ENCODE measurements at regions not wholly inside any gene's neighbourhood (a gene's known extent, or its start where the extent isn't known, plus 50 kb on each side); places are given as distances from the start of the nearest gene placed in this dataset.

- no peak for TF ChIP-seq ZNF384 (IDR thresholded peaks at IDR 0.05)
- TF ChIP-seq PKNOX1 (IDR thresholded peaks at IDR 0.05), result no peak
- no peak for TF ChIP-seq TARDBP (IDR thresholded peaks at IDR 0.05)
- TF ChIP-seq FOXM1 (IDR thresholded peaks at IDR 0.05; ENCODE audit: borderline replicate concordance), result no peak
- TF ChIP-seq FOXA1 (IDR thresholded peaks at IDR 0.05), result no peak
- TF ChIP-seq HDGF (IDR thresholded peaks at IDR 0.05; ENCODE audit: borderline replicate concordance), result no peak
- no peak for TF ChIP-seq ARNT (IDR thresholded peaks at IDR 0.05)
- no peak for TF ChIP-seq SP1 (IDR thresholded peaks at IDR 0.05)
- TF ChIP-seq SUZ12 (IDR thresholded peaks at IDR 0.05), result no peak
- no peak for TF ChIP-seq LEF1 (IDR thresholded peaks at IDR 0.05; ENCODE audit: borderline replicate concordance)
- no peak for TF ChIP-seq NFRKB (IDR thresholded peaks at IDR 0.05)
- TF ChIP-seq BHLHE40 (IDR thresholded peaks at IDR 0.05; ENCODE audit: borderline replicate concordance), result no peak
- TF ChIP-seq FOXK2 (IDR thresholded peaks at IDR 0.05), result no peak
- TF ChIP-seq CTBP1 (IDR thresholded peaks at IDR 0.05; ENCODE audit: borderline replicate concordance), result no peak
These were observed 90.2 kb upstream of the TAS2R1 start for GRCh38 chr5:9720361-9720760.
